K562 (cell line): ENCODE measurements at regions not wholly inside any gene's neighbourhood (a gene's known extent, or its start where the extent isn't known, plus 50 kb on each side); places are given as distances from the start of the nearest gene placed in this dataset.

Source experiments
- ATAC-seq: fragments of 200-7000 bp; cut with Tn5 transposase; 3 replicates; pipeline ENCODE4 v1.9.1; 2020; ENCODE audit warnings: moderate library complexity
- BruUV-seq: library from RNA; stranded (reverse); fragments of 400-500 nt; replicated peaks from 2 replicates; lab custom pipeline; 2021; lab: Mats Ljungman, UMichigan
- CTCF ChIA-PET: fragments of 300-600 bp; formaldehyde crosslinking; extraction: SDS; loops from one replicate; lab custom pipeline; 2021; ENCODE audit warnings: low intra/inter-chr PET ratio; lab: Yijun Ruan, JAX
- POLR2A ChIA-PET: fragments of 300-600, 350-650 bp; sonication (Branson Sonifier 250); formaldehyde crosslinking; extraction: SDS; loops from one replicate; lab custom pipeline; 2021; ENCODE audit warnings: antibody characterized with exemption, inconsistent platforms; lab: Yijun Ruan, JAX
- DNase-seq, 4 experiments: peaks; one replicate each; pipeline versions ENCODE4 v3.0.0 to v3.0.0-alpha.2; 2011 to 2018; ENCODE audit warnings: low spot score in 3 of 4, mixed read lengths in 3 of 4; ENCODE audit errors: extremely low read depth in 1 of 4
- FAIRE-seq: peaks from 2 replicates; lab custom pipeline; 2011; peaks lifted over from hg19 to GRCh38; lab: Jason Lieb, UNC
- H2AFZ ChIP-seq: 2 replicates; pipeline ENCODE4 v1.6.0; 2011; ENCODE audit warnings: low read depth, low read length, control low read depth, inconsistent platforms
- H3K27ac ChIP-seq: fragments of 200-600 bp; 3 replicates; pipeline ENCODE4 v1.8.0; 2011; ENCODE audit warnings: low read depth, mild to moderate bottlenecking, control low read depth, inconsistent platforms, low read length, moderate library complexity, mixed read lengths; ENCODE audit errors: extremely low read depth
- H3K27me3 ChIP-seq, 2 experiments: fragments of 300-600 bp in 1 of 2; 2 replicates in 1 of 2; 3 replicates in 1 of 2; pipeline versions ENCODE4 v1.6.0 to v1.8.0; 2011; ENCODE audit warnings: inconsistent platforms in 2 of 2, low read length in 2 of 2, mild to moderate bottlenecking in 1 of 2, mixed read lengths in 1 of 2, moderate library complexity in 1 of 2; ENCODE audit not compliant: control insufficient read depth in 2 of 2, insufficient read depth in 2 of 2
- H3K36me3 ChIP-seq: fragments of 300-600 bp; 3 replicates; pipeline ENCODE4 v1.8.0; 2011; ENCODE audit warnings: mild to moderate bottlenecking, low read length, inconsistent platforms; ENCODE audit not compliant: control insufficient read depth, insufficient read depth
- H3K4me1 ChIP-seq, 2 experiments: fragments of 200-600 bp in 1 of 2; replicated peaks in 1 of 2; 2 replicates in 1 of 2; 3 replicates in 1 of 2; pipeline versions ENCODE4 v1.5.1 to v1.8.0; 2011; ENCODE audit warnings: inconsistent platforms in 2 of 2, low read length in 2 of 2, mild to moderate bottlenecking in 1 of 2, mixed read lengths in 1 of 2, moderate library complexity in 1 of 2; ENCODE audit not compliant: control insufficient read depth in 2 of 2, insufficient read depth in 2 of 2
- H3K4me2 ChIP-seq: 2 replicates; pipeline ENCODE4 v1.6.1; 2011; ENCODE audit warnings: low read length, control low read depth, inconsistent platforms, mixed read lengths; ENCODE audit not compliant: insufficient read depth
- H3K4me3 ChIP-seq: fragments of 200-600 bp; sonication (generic), shearing (Covaris generic); 2 replicates; pipeline ENCODE4 v1.5.1; 2016; ENCODE audit warnings: control low read depth, inconsistent platforms
- H3K79me2 ChIP-seq: fragments of 200-600 bp; 3 replicates; pipeline ENCODE4 v1.8.0; 2011; ENCODE audit warnings: low read length, inconsistent platforms; ENCODE audit not compliant: control insufficient read depth, insufficient read depth
- H3K9ac ChIP-seq, 2 experiments: 2 replicates each; pipeline versions ENCODE4 v1.6.0 to v1.6.1; 2011; ENCODE audit warnings: low read depth in 2 of 2, low read length in 2 of 2, control low read depth in 1 of 2, inconsistent platforms in 1 of 2, mild to moderate bottlenecking in 1 of 2, mixed read lengths in 1 of 2; ENCODE audit not compliant: insufficient read depth in 1 of 2
- H3K9me1 ChIP-seq: one replicate; pipeline ENCODE4 v1.6.0; 2011; ENCODE audit warnings: inconsistent platforms, mild to moderate bottlenecking, low read length, moderate library complexity; ENCODE audit not compliant: control insufficient read depth, insufficient read depth
- H3K9me3 ChIP-seq: replicated peaks from 2 replicates; pipeline ENCODE4 v1.5.1; 2011; ENCODE audit warnings: low read depth, low read length, inconsistent platforms; ENCODE audit not compliant: control insufficient read depth, insufficient read depth
- H4K20me1 ChIP-seq: replicated peaks from 2 replicates; pipeline ENCODE4 v1.6.1; 2011; ENCODE audit warnings: low read length, inconsistent platforms, mixed read lengths; ENCODE audit not compliant: control insufficient read depth, insufficient read depth
- CREB3L1 ChIP-seq: fragments of 450-650 bp; IDR thresholded peaks from 2 replicates; pipeline ENCODE4 v1.6.1; 2014; ENCODE audit warnings: low read depth, mild to moderate bottlenecking, moderate library complexity, borderline replicate concordance
- E2F1 ChIP-seq: sonication (generic); formaldehyde crosslinking; IDR thresholded peaks from 2 replicates; pipeline ENCODE4 v1.8.1; 2023; ENCODE audit warnings: mild to moderate bottlenecking, missing genetic modification reagents, moderate library complexity
- GATAD2B ChIP-seq: fragments of 450-650 bp; IDR thresholded peaks from 2 replicates; pipeline ENCODE4 v1.6.1; 2017; ENCODE audit warnings: mild to moderate bottlenecking, borderline replicate concordance
- HNRNPUL1 ChIP-seq: fragments of 200-400 bp; formaldehyde crosslinking; IDR thresholded peaks from 2 replicates; pipeline ENCODE4 v1.6.1; 2017; ENCODE audit warnings: low read length
- NFATC3 ChIP-seq: fragments of 450-650 bp; IDR thresholded peaks from 2 replicates; pipeline ENCODE4 v1.6.1; 2017; ENCODE audit warnings: mild to moderate bottlenecking
- SETDB1 ChIP-seq: IDR thresholded peaks from one replicate; pipeline ENCODE4 v1.6.1; 2012; ENCODE audit warnings: low read length, control low read depth, inconsistent platforms
- SP1 ChIP-seq: sonication (generic); formaldehyde crosslinking; IDR thresholded peaks from 2 replicates; pipeline ENCODE4 v1.8.1; 2022; ENCODE audit warnings: mild to moderate bottlenecking, missing genetic modification reagents
- ZC3H4 ChIP-seq: sonication (generic); formaldehyde crosslinking; IDR thresholded peaks from 2 replicates; pipeline ENCODE4 v1.9.0; 2021; ENCODE audit warnings: missing genetic modification reagents, borderline replicate concordance
- ZNF134 ChIP-seq: fragments of 250-450 bp; sonication (Bioruptor Pico); conservative IDR thresholded peaks from 2 replicates; pipeline ENCODE4 v1.4.0; 2020
- ZNF212 ChIP-seq: fragments of 450-650 bp; formaldehyde crosslinking; IDR thresholded peaks from 2 replicates; pipeline ENCODE4 v1.4.0; 2020; ENCODE audit warnings: mild to moderate bottlenecking
- ZNF717 ChIP-seq: fragments of 250-450 bp; sonication (Bioruptor Pico); IDR thresholded peaks from 2 replicates; pipeline ENCODE4 v1.5.0; 2021
- ZNF780A ChIP-seq: fragments of 250-450 bp; sonication (Bioruptor Pico); IDR thresholded peaks from 2 replicates; pipeline ENCODE4 v1.5.0; 2021; ENCODE audit warnings: mild to moderate bottlenecking
- WGBS: fragments of 100-300 bp; shearing (Covaris generic); methylation state at CpG from one replicate; pipeline ENCODE4 v1.1.6; 2016; ENCODE audit warnings: low coverage, mixed read lengths; ENCODE audit not compliant: insufficient coverage; ENCODE audit errors: missing lambda C conversion rate; 5-methylcytosine and 5-hydroxymethylcytosine counted together
- in situ Hi-C: fragments of 300-500 bp; cut with MboI; formaldehyde crosslinking; loops from 4 replicates; pipeline ENCODE4 v1.15.0; 2018; ENCODE audit warnings: inconsistent platforms, mixed read lengths
- intact Hi-C: fragments of 100-400 bp; cut with micrococcal nuclease; formaldehyde crosslinking; loops from 2 replicates; pipeline ENCODE4 v1.14.2; 2022

GRCh38 chr4:124505211-124505610, 207.3 kb downstream of the ANKRD50 start (continued):
- TF ChIP-seq CREB3L1 = no peak

- in situ Hi-C loops = no loop called here
- Histone ChIP-seq H3K9ac (no peak overlapping the region), H3K9me3 (no peaks in the 10 kb centered on the region), H3K4me1 (no peaks in the 10 kb centered on the region), H3K4me3 (no peak overlapping the region), H3K9me1 (no peaks in the 10 kb centered on the region), H3K79me2 (no peaks in the 10 kb centered on the region), H3K27ac (no peak overlapping the region), H3K36me3 (no peaks in the 10 kb centered on the region)
- CTCF ChIA-PET = no interaction called here
- WGBS = 0% methylated on average over 2 of the region's 2 CpGs
- POLR2A ChIA-PET = interaction anchor here (0.5 kb wide), 1 partner anchor 14 kb away, joined by 4 read pairs; no protein-coding TSS in a partner anchor
- DNase-seq (no peak), FAIRE-seq (no peak)
- intact Hi-C loops = no loop called here
- no TSS peak for BruUV-seq
- TF ChIP-seq ZNF717 (no peak), ZNF134 (CRISPR knock-in tag) (no peak), NFATC3 (no peak), ZNF212 (CRISPR knock-in tag) (no peak), HNRNPUL1 (no peak), GATAD2B (no peak), ZNF780A (CRISPR knock-in tag) (no peak), SP1 (no peak), E2F1 (CRISPR knock-in tag) (no peak), ZC3H4 (CRISPR knock-in tag) (no peak), SETDB1 (no peak)
- TF ChIP-seq, all 486 proteins: peak for 0
- H3K27me3 ChIP-seq = no peaks in the 10 kb centered on the region
- H2AFZ ChIP-seq = no peak overlapping the region
- H4K20me1 ChIP-seq = no peaks in the 10 kb centered on the region
- no peak overlapping the region for H3K4me2 ChIP-seq
- ATAC-seq = no peak
Measured at GRCh38 chr4:124509151-124509550, 203.4 kb downstream of the ANKRD50 start.
